ENCODE measurements at regions not wholly inside any gene's neighbourhood (a gene's known extent, or its start where the extent isn't known, plus 50 kb on each side); places are given as distances from the start of the nearest gene placed in this dataset.
A peak's percentile ranks its signal among the peaks of the same experiment; 100 is the strongest.

- H3K4me3 ChIP-seq (ENCODE audit: insufficient read depth, low read length), result no peak overlapping the region
- H3K4me2 ChIP-seq (ENCODE audit: insufficient read depth, low read length), result no peak overlapping the region
- H3K9me3 ChIP-seq (ENCODE audit: low read depth, low read length), result no peaks in the 10 kb centered on the region
- TF ChIP-seq, protein P1, sequence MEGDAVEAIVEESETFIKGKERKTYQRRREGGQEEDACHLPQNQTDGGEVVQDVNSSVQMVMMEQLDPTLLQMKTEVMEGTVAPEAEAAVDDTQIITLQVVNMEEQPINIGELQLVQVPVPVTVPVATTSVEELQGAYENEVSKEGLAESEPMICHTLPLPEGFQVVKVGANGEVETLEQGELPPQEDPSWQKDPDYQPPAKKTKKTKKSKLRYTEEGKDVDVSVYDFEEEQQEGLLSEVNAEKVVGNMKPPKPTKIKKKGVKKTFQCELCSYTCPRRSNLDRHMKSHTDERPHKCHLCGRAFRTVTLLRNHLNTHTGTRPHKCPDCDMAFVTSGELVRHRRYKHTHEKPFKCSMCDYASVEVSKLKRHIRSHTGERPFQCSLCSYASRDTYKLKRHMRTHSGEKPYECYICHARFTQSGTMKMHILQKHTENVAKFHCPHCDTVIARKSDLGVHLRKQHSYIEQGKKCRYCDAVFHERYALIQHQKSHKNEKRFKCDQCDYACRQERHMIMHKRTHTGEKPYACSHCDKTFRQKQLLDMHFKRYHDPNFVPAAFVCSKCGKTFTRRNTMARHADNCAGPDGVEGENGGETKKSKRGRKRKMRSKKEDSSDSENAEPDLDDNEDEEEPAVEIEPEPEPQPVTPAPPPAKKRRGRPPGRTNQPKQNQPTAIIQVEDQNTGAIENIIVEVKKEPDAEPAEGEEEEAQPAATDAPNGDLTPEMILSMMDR (IDR thresholded peaks at IDR 0.05; ENCODE audit: extremely low read depth, low read depth, low read length), result no peak
- H3K4me1 ChIP-seq (ENCODE audit: insufficient read depth, low read length), result peaks cover 15% of the 10 kb centered on the region
- H3K27ac ChIP-seq (ENCODE audit: low read depth, low read length), result no peak overlapping the region
- no peaks in the 10 kb centered on the region for H4K20me1 ChIP-seq (ENCODE audit: insufficient read depth, low read length)
- H3K36me3 ChIP-seq (ENCODE audit: insufficient read depth, low read length), result no peaks in the 10 kb centered on the region
- peaks cover 34% of the 10 kb centered on the region for H3K79me2 ChIP-seq (ENCODE audit: insufficient read depth, low read length)
- DNase-seq (ENCODE audit: insufficient read length, low spot score, missing footprints), result no peak
- no peaks in the 10 kb centered on the region for H3K27me3 ChIP-seq (ENCODE audit: insufficient read depth, low read length)
- H2AFZ ChIP-seq (ENCODE audit: low read length), result no peak overlapping the region
Observed at GRCh38 chr9:94033383-94033782, 50.9 kb upstream of the PTPDC1 start.

GRCh38 chr9:94031946-94032345 is 52.3 kb upstream of the PTPDC1 start:
- TF ChIP-seq, protein P1 (IDR thresholded peaks at IDR 0.05; ENCODE audit: extremely low read depth, low read depth, low read length), result no peak
- Histone ChIP-seq H3K9me3 (ENCODE audit: low read depth, low read length) (no peaks in the 10 kb centered on the region), H4K20me1 (ENCODE audit: insufficient read depth, low read length) (no peaks in the 10 kb centered on the region), H3K79me2 (ENCODE audit: insufficient read depth, low read length) (peaks cover 34% of the 10 kb centered on the region), H3K36me3 (ENCODE audit: insufficient read depth, low read length) (no peaks in the 10 kb centered on the region), H3K27ac (ENCODE audit: low read depth, low read length) (peak overlapping the region; percentile 3), H2AFZ (ENCODE audit: low read length) (no peak overlapping the region), H3K4me1 (ENCODE audit: insufficient read depth, low read length) (peaks cover 15% of the 10 kb centered on the region), H3K4me3 (ENCODE audit: insufficient read depth, low read length) (peak overlapping the region; percentile 77), H3K4me2 (ENCODE audit: insufficient read depth, low read length) (peak overlapping the region; percentile 82), H3K27me3 (ENCODE audit: insufficient read depth, low read length) (no peaks in the 10 kb centered on the region)
- peak; percentile 5 for DNase-seq (ENCODE audit: insufficient read length, low spot score, missing footprints)

- Histone ChIP-seq H3K4me3 (ENCODE audit: insufficient read depth, low read length) (peak overlapping the region; percentile 77), H3K4me2 (ENCODE audit: insufficient read depth, low read length) (peak overlapping the region; percentile 82), H3K9me3 (ENCODE audit: low read depth, low read length) (no peaks in the 10 kb centered on the region), H2AFZ (ENCODE audit: low read length) (peak overlapping the region; percentile 93), H4K20me1 (ENCODE audit: insufficient read depth, low read length) (no peaks in the 10 kb centered on the region), H3K36me3 (ENCODE audit: insufficient read depth, low read length) (no peaks in the 10 kb centered on the region), H3K4me1 (ENCODE audit: insufficient read depth, low read length) (peaks cover 15% of the 10 kb centered on the region), H3K27ac (ENCODE audit: low read depth, low read length) (peak overlapping the region; percentile 35), H3K79me2 (ENCODE audit: insufficient read depth, low read length) (peaks cover 34% of the 10 kb centered on the region), H3K27me3 (ENCODE audit: insufficient read depth, low read length) (no peaks in the 10 kb centered on the region)
- DNase-seq (ENCODE audit: insufficient read length, low spot score, missing footprints), result peak; percentile 68
- TF ChIP-seq, protein P1 (IDR thresholded peaks at IDR 0.05; ENCODE audit: extremely low read depth, low read depth, low read length), result no peak
Observed at GRCh38 chr9:94031380-94031779, 52.9 kb upstream of the PTPDC1 start.

- TF ChIP-seq, protein P1 (IDR thresholded peaks at IDR 0.05; ENCODE audit: extremely low read depth, low read depth, low read length), result no peak
- H3K27ac ChIP-seq (ENCODE audit: low read depth, low read length), result peak overlapping the region; percentile 35
- peak overlapping the region; percentile 77 for H3K4me3 ChIP-seq (ENCODE audit: insufficient read depth, low read length)
- H2AFZ ChIP-seq (ENCODE audit: low read length), result peak overlapping the region; percentile 93
- no peaks in the 10 kb centered on the region for H3K9me3 ChIP-seq (ENCODE audit: low read depth, low read length)
- no peaks in the 10 kb centered on the region for H3K36me3 ChIP-seq (ENCODE audit: insufficient read depth, low read length)
- peak; percentile 97 for DNase-seq (ENCODE audit: insufficient read length, low spot score, missing footprints)
- H3K27me3 ChIP-seq (ENCODE audit: insufficient read depth, low read length), result no peaks in the 10 kb centered on the region
- H3K79me2 ChIP-seq (ENCODE audit: insufficient read depth, low read length), result peaks cover 32% of the 10 kb centered on the region
- peak overlapping the region; percentile 82 for H3K4me2 ChIP-seq (ENCODE audit: insufficient read depth, low read length)
- H3K4me1 ChIP-seq (ENCODE audit: insufficient read depth, low read length), result peaks cover 15% of the 10 kb centered on the region
- H4K20me1 ChIP-seq (ENCODE audit: insufficient read depth, low read length), result no peaks in the 10 kb centered on the region
Observed at GRCh38 chr9:94030318-94031179, 53.7 kb upstream of the PTPDC1 start.

All from osteoblast (primary cell).